VCaP (cell line): ENCODE measurements at regions not wholly inside any gene's neighbourhood (a gene's known extent, or its start where the extent isn't known, plus 50 kb on each side); places are given as distances from the start of the nearest gene placed in this dataset.

Experiments used
- H3K27ac ChIP-seq: fragments of 450-650 bp; 2 replicates; pipeline ENCODE4 v1.5.1; 2017
- TF ChIP-seq, protein P1 (sequence below): fragments of 450-650 bp; conservative IDR thresholded peaks from 2 replicates; pipeline ENCODE4 v1.5.1; 2017; ENCODE audit warnings: mild to moderate bottlenecking, moderate library complexity

DNA sequence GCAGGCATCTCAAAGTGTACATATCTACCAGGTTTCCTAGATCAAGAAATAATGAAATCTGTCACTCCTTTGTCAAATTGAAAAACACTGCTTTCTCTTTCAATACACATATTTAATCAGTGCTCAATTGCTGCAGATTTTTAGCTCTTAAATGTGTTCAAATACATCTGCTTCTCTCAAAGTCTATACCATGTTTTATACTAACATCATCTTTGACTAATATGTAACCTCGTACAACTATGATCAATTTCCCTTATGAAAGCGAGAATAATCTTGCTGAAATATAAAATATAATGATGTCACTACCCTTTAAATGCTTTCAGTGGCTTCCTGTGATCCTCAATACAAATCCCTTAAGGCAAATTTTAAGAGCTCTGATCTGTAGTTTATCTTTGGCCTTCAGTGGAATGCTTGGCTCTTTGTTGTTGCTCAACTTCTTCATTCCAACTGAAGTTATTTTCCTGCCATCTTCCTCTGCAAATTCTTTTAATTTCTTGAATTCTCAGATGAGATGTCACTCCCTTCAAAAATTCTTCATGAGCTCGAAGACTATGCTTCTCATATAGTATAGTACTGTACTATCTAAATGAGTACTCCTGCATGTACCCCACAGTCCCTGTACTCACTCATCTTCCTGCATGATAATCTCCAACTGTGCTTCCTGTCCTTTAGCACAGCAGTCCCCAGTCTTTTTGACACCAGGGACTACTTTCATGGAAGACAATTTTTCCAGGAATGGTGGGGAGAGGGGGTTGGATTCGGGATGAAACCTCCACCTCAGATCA lies 545.1 kb upstream of the GJE1 start:
- no peak overlapping the region for H3K27ac ChIP-seq
- TF ChIP-seq, protein P1, sequence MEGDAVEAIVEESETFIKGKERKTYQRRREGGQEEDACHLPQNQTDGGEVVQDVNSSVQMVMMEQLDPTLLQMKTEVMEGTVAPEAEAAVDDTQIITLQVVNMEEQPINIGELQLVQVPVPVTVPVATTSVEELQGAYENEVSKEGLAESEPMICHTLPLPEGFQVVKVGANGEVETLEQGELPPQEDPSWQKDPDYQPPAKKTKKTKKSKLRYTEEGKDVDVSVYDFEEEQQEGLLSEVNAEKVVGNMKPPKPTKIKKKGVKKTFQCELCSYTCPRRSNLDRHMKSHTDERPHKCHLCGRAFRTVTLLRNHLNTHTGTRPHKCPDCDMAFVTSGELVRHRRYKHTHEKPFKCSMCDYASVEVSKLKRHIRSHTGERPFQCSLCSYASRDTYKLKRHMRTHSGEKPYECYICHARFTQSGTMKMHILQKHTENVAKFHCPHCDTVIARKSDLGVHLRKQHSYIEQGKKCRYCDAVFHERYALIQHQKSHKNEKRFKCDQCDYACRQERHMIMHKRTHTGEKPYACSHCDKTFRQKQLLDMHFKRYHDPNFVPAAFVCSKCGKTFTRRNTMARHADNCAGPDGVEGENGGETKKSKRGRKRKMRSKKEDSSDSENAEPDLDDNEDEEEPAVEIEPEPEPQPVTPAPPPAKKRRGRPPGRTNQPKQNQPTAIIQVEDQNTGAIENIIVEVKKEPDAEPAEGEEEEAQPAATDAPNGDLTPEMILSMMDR: no peak

DNA sequence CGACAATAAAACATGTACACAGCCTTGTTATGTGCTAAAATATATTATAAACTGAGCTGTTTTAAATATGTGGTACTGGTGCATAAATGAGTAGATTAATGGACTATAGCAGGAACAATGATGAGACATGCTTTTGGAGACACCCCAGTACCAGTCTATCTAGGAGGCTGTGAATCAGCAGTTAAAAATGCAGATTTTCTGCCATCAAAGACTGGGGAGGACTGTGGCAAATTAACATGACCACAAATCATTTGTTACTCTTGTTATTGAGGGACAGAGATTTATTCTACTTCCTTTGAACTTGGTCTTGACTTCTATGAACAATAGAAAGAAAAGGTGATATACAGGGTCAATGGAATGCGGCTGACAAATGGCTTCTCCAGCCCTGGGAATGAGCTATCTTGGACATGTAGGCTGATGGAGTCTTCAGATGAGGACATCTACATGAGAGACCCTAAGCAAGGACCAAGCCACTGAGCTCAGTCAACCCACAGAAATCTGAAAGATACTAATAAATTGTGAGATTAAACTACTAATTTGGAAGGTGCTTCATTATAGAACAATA lies 551.7 kb upstream of the GJE1 start:
- TF ChIP-seq, protein P1: no peak
- H3K27ac ChIP-seq: no peak overlapping the region

DNA sequence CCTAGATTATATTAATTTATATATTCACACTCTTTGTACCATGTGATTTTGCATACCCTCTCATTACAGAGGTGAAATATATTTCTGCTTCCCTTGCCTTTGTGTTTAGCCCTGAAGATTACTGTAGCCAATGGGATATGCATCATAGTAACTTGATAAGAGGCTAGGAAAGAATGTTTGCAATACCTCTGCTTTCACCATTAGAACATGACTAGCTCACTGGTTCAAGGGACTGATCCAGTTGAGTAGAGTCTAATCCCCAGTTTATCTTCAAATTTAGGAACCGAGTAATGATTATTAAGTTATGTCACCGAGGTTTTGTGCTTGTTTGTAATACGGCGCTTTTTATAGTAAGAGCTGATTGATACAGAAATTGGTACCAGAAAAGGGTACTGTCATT lies 552.6 kb upstream of the GJE1 start:
- TF ChIP-seq, protein P1: no peak
- H3K27ac ChIP-seq: no peak overlapping the region

DNA sequence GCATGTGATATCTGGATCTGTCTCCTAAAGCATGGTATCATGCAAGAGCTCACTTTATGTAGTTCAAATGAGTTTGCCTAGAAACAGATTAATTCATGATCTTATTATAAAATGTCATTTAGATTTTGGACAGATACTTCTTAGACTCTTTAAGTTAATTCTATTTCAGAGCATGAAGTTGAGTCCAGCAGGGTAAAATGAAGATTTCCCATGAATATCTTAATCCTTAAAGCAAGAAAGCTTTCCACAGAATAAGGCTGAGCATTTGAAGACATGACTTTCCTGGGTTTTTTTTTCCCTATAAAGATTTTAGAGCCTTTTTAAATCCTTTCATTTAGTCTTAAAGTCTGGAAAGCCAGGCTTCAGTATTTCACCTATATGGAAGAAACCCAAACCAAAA lies 556.0 kb upstream of the GJE1 start:
- TF ChIP-seq, protein P1: no peak
- H3K27ac ChIP-seq: no peak overlapping the region

DNA sequence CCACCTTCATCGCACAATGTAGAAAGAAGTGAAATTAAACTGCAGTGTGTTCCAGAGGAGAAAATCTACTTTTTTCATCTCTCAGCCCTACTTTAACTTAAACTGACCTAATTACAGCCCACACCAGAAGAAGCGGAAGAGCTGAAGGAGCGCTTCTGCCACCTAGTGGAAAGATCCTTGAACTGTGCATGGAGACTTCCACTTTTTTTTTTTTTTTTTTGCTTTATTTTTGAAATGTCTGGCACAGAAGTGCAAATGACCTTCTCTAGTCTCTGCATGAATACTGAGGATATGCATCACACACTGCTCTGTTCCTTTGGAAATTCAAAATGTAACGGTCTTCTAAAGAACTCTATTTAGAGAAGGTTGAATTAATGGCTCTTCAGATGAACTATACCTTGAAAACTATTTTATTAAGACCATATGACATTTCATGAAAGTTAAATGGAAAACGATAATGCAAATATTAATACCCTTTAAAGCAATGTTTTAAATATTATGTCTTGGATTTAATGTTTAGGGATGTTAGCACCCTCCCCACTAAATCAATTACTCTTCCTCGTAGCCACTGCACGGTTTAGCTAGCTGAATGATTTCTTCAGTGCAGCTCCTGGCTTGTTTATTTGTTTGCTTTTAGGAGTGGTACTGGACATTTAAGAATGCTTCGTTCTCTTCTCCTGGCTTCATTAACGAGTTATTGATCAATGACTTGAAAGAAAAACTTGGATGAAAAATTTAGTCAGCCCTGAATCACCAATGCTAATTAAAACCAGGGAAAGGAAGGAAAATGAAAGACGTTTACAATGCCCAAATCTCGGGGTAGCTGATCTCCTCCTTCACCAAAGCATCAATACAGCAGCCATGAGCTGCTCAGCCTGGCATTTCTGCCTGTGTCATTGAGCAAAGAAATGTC lies 569.6 kb upstream of the GJE1 start:
- peak overlapping the region; percentile 61; the same call in 1 of the 2 replicates for H3K27ac ChIP-seq
- TF ChIP-seq, protein P1: peak; percentile 95

DNA sequence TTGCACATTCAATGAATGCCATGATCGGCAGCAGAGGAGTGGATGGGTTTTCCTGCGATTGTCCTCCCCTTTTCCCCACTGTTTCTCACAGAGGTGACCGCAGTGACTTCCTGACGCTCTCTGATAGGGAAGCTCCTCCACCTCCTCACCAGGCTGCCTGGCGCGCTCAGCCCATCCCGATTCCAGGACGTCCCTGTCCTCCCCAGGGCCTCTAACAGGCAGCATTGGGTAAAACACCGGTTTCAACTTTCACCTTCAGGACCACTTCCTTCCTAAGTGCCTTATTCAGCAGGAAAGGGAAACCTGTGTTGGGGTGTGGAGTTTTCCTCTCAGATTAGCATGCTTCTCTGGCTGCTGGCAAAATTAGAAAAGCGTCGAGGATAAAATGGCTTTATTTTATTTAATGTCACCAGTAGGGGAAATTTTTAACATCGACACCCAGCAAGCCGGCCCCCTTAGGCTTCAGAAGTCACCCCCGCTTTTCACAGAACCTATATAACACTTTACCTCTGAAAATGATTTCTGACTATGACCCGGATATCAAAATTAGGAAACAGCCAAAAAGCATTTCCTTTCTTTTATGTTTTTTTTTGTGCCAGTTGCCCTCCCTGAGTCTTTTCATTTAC lies 570.4 kb upstream of the GJE1 start:
- TF ChIP-seq, protein P1: no peak
- H3K27ac ChIP-seq: peak overlapping the region; percentile 61
